ENCODE measurements at regions not wholly inside any gene's neighbourhood (a gene's known extent, or its start where the extent isn't known, plus 50 kb on each side); places are given as distances from the start of the nearest gene placed in this dataset.
"Not testable (repeated sequence)": the region's sequence is repeated elsewhere in the genome, so short reads cannot be mapped to it uniquely, and the experiment has no call there.

GRCh38 chr5:114789773-114790402 lies 379.8 kb downstream of the TRIM36 start:
- peak; percentile 8 for DNase-seq

- DNase-seq: no peak
Observed at GRCh38 chr5:114782869-114783268, 386.8 kb downstream of the TRIM36 start.

GRCh38 chr5:114782177-114782576 lies 387.5 kb downstream of the TRIM36 start:
- DNase-seq: no peak

- no peak for DNase-seq
Observed at GRCh38 chr5:114780290-114780689, 389.4 kb downstream of the TRIM36 start.

GRCh38 chr5:114744406-114744805 lies 382.5 kb downstream of the KCNN2 start:
- no peak for DNase-seq

GRCh38 chr5:114734238-114734637 lies 372.4 kb downstream of the KCNN2 start:
- DNase-seq: no peak

GRCh38 chr5:114729986-114730385 lies 368.1 kb downstream of the KCNN2 start:
- no peak for DNase-seq

GRCh38 chr5:114727358-114727757 lies 365.5 kb downstream of the KCNN2 start:
- DNase-seq: no peak

- no peak for DNase-seq
Observed at GRCh38 chr5:114726131-114726530, 364.3 kb downstream of the KCNN2 start.

- DNase-seq: no peak
Observed at GRCh38 chr5:114719268-114719667, 357.4 kb downstream of the KCNN2 start.

- no peak for DNase-seq
Observed at GRCh38 chr5:114716955-114717354, 355.1 kb downstream of the KCNN2 start.

- DNase-seq: not testable (repeated sequence)
Observed at GRCh38 chr5:114704225-114704893, 342.5 kb downstream of the KCNN2 start.

GRCh38 chr5:114702731-114703130 lies 340.9 kb downstream of the KCNN2 start:
- DNase-seq: no peak

GRCh38 chr5:114702136-114702535 lies 340.3 kb downstream of the KCNN2 start:
- no peak for DNase-seq

GRCh38 chr5:114700823-114701222 lies 339.0 kb downstream of the KCNN2 start:
- no peak for DNase-seq

GRCh38 chr5:114695292-114695904 lies 333.5 kb downstream of the KCNN2 start:
- DNase-seq: no peak

- no peak for DNase-seq
Observed at GRCh38 chr5:114686356-114686755, 324.5 kb downstream of the KCNN2 start.

GRCh38 chr5:114678778-114679177 lies 316.9 kb downstream of the KCNN2 start:
- DNase-seq: no peak

GRCh38 chr5:114665551-114665950 lies 303.7 kb downstream of the KCNN2 start:
- no peak for DNase-seq

GRCh38 chr5:114660791-114661190 lies 298.9 kb downstream of the KCNN2 start:
- DNase-seq: no peak

GRCh38 chr5:114658194-114658593 lies 296.3 kb downstream of the KCNN2 start:
- DNase-seq: no peak

- DNase-seq: no peak
Observed at GRCh38 chr5:114657342-114658130, 295.7 kb downstream of the KCNN2 start.

- DNase-seq: no peak
Observed at GRCh38 chr5:114649878-114650277, 288.0 kb downstream of the KCNN2 start.

GRCh38 chr5:114648940-114649339 lies 287.1 kb downstream of the KCNN2 start:
- no peak for DNase-seq

All from NCI-H2171 treated with DMSO at 0.1 percent for 48 hours (cell line).